NCI-H1694 treated with DMSO at 0.1 percent for 48 hours (cell line): ENCODE measurements at regions not wholly inside any gene's neighbourhood (a gene's known extent, or its start where the extent isn't known, plus 50 kb on each side); places are given as distances from the start of the nearest gene placed in this dataset.
"Not testable (repeated sequence)": the region's sequence is repeated elsewhere in the genome, so short reads cannot be mapped to it uniquely, and the experiment has no call there.

Experiments used
- DNase-seq: peaks from one replicate; lab custom pipeline; 2025; lab: John Stamatoyannopoulos, UW

DNA sequence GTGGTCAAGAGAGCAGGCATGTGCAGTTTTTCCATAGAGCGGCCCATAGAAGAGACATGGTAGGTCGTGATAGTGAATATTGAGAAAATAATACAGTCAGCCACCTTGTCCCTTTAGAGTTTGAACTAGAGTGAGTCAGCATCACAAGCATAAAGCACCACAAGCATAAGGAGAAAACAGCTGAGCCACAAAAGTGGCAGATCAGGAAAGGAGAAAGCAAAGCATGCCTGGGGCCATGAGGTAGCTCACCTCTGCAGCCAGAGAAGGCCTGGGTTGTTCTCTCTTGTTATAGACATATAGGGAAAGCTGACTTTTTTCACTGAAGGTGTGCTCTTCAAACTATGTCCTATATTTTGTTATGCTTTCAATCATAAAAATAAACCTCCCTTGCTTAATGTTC, 879.0 kb downstream of the DSC3 start:
- DNase-seq = no peak

DNA sequence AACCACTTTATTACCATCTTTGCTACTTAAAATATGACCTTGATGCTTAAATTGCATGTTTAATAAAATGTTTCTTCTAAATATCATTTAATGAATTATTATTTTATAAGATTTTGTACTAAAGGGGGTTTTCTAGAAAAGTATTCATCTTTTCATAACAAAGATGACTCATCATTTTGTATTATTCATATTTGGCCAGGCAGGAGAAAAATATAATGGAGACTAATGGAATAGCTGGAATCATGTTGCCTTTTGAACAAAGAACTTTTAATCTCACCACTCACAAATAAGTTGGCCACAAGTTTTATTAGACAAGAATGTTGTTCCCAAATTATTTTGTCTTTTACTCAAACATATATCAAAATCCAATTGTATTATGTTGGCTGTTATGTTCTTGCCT, 882.4 kb downstream of the DSC3 start:
- DNase-seq = no peak

DNA sequence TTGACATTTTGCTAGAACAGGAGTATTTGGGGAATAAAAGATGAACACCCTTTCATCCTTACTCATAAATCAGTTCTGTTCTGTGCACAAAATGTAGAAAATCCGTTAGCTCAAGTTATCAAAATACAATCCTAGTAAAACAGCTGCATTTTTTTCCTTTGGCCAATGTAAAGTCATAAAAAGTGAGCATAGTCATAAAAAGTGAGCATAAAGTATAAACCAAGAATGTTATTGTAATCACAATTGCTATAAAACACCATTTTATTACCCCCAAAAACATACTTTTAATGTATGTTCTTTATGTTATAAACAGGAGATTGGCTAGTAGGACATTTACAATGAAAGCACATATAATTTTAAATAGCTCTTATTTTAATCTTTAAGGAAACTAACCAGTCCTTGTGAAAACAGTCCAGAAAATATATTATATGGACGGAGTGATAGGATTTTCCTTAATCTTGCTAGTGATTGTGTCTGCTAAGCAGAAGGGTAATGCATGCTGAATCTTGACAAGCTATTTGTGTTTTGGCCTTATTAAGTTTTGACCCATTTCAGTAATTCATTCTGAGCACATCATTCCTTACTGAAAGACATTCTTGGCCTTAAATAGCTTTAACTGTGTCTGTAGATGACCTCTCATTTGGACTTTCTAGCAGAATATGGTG, 891.8 kb downstream of the DSC3 start:
- DNase-seq = no peak

DNA sequence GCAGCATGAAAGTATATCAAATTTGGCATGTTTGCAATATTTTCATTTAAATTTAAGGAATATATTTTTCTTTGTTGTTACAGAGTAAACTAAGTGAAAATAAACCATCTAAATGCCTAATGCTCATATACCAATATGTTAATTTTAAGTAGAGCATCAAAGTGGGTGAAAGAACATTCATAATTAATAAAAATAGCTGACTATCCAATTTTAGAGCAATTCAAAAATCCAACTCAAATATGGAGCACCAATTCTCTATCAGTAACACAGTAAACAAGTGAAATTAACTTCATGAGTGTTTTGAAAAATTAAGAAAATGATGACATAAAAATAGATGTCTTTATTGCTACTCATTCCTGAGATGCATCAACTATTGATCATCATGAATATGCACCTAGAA, 893.0 kb downstream of the DSC3 start:
- no peak for DNase-seq

DNA sequence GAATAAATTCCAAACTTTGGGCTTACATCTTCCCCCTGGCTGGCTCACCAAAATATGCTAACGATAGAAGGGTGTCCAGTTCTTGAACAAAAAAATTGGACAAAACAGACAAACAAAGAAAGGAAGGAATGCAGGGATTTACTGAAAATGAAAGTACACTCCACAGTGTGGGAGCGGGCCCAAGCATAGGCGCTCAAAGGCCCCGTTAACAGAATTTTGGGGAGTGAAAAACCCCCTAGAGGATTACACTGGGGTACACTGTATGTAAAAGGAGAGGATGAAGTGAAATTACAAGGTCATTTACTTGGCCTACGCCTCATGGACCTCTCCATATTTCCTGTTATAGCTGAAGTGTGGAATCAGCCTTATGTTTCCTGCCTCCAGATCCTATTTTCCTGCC, 899.7 kb downstream of the DSC3 start:
- no peak for DNase-seq

DNA sequence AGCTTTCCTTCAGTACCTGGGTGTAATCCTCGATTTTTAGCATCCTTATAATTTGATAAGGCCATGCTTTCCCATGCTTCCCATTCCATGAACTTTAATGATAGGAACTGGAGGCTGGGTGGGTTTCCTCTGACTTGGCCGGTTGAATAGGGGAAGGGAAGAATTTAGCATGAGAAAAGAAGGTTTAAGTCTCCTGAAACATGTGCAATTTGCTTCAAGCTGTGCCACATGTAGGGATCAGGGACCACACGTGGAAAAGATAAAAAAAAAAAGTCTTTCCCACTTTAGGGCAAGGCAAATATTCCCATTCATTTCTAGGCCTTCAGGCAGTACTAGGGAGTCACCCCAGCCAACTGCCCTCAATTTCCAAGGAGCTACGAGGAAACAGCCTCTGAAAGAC, 900.3 kb downstream of the DSC3 start:
- DNase-seq = no peak

DNA sequence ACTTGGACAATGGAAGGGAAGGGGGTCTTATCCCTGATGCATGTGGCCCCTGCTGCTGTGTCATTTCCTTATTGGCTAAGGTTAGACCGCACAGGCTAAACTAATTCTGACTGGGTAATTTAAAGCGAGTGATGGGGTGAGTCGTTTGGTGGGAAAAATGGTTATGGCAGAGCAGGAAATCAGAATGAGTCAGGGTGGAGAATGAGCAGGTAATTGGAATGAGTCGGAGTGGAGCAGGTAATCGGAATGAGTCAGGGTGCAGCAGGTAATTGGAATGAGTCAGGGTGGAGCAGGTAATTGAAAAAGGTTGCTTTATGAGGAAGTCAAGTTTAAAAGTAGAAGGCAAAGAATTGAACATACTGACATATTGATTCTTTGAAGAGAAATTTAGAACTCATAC, 901.0 kb downstream of the DSC3 start:
- DNase-seq = not testable (repeated sequence)

DNA sequence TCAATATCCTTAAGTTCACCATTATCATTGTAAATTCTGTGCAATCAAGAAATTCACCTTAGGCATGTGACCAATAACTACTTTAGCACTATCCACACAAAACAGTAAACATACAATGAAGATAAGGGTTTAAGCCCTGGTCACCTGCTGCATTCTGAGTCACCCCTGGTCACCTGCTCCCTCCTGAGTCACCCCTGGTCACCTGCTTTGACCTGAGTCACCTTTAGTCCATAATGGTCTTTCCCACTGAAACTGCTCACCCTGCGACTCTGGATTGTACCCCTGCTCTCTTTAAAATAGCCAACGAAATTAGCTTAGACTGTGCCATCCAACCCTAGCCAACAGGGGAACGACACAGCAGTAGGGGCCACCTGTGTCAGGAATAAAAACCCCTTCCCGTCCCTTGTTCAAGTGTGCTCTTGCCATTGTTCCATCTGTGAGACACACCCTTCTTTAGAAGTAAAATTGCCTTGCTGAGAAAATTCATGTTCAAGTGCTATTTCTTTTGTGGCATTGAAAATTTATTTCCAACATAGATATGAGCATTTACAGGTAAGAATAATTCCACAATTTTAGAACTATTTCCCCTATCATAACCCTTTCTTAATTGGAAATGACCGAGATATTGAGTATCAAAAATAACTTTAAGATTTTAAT, 902.8 kb downstream of the DSC3 start:
- no peak for DNase-seq

DNA sequence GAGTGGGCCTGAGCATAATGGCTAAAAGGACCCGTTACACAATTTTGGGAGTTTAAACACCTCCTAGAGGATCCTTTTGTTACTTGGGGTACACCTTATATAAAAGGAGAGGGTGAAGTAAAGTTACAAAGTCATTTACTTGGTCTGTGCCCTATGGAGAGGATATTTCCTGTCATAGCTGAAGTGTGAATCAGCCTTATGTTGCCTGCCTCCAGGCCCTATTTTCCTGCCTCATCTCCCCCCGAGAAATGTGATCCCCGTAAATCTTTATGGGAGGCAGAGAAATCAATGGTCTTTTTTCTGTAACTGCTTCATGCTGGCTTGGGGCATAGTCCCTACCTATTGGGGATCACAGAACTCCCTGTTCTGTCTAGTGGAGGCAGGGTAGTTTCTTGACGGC, 906.6 kb downstream of the DSC3 start:
- no peak for DNase-seq

DNA sequence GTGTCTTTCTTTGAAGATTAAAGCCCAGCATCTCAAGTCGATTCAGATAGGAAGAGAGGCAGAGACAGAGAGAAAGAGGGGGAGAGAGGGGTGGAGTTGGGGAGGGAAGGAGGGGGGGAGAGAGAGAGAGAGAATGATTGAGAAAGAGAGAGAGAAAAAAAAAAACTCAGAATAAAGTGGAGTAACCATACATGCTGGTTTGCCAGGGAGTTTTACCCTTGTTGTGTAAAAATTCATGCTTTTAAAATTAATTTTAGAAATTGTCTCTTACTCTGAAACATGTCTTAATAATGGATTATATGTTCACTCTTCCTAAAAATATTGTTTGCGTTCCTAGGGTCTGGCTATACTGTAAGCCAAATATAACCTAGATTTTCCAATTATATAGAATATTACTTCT, 908.5 kb downstream of the DSC3 start:
- no peak for DNase-seq

DNA sequence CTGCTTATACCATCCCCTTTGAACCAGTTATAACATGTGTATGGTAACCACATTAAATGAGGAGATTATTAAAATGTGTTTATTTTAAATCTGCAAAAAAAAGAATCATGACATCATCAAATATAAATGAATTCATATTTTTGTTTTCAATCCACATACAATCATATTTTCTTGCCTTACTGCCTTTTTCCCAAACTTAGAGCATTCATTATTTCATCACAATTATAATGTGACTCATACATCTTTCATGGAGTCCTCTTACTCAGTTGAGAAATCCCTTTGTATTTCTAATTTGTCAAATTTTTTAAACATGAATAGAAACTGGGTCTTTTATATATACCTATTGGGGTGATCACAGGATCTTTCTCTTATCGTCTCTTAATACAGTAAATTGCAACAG, 909.6 kb downstream of the DSC3 start:
- no peak for DNase-seq

DNA sequence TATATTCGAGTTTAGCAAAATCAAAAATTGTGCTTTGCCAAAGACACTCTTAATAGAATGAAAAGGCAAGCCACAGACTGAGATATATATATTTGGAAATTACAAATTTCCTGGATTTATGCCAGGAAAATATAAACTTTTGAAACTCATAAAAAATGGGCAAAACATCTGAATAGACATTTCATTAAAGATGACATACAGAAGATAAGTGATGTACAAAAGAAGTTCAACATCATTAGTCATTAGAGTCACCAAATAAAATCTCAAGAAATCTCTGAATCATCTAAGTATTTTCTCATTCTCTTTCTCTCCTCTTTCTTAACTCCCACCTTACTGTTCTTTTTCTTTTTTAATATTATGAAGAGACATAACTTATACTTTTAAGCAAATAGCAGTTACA, 921.1 kb downstream of the DSC3 start:
- DNase-seq = no peak

DNA sequence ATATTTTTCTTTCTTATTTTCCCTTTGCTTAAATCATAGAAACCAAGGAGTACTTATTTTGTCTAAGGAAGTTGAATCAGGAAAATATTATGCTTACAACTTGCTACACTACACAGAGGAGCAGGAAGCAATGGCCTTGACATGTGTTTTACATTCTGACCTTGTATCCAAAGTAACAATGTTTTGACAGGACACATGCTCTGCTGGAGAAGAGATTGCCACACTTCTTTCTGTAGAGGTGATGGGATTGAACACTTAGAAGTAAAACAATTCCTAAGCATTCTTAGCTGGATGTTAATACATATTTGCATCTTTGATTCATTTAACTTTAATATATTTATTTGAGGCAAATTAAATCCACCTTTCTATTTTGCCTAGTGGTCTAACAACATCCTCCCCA, 929.1 kb downstream of the DSC3 start:
- DNase-seq = no peak

DNA sequence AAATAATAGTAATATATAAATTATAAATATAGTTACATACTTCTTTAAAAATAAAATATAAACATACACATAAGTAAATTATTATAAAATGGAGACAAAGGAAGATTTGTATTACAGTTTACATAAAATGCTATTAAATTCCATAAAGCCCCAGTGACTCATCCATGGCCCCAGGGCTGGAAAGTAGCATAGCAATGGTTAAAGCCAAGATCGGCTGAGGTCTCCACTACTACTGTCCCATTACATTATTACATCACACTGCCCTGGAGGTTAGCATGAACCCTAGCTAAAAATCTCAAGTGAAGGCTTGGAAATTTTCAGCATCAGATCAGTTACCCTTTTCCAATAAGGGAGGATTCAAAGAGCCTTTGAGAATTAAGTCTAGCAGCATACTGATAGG, 936.2 kb downstream of the DSC3 start:
- DNase-seq = no peak

DNA sequence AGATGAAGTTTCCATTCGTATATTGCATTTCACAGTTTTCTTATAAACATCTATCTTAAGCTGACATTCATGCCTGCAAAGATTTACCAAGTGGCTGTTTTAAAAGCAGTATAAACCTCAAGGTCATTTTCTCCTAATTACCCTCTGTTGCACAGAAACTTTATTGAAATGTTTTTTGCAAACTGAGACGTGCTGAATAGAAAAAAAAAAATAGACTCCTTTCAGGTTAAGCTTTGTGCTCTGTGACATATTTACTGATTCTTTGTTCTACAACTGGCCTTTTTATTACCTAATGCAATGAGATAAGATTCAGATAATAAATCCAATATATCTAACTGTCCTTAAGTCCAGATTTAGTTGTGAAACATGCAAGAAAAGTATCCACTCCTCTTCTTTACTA, 938.7 kb downstream of the DSC3 start:
- DNase-seq = no peak

DNA sequence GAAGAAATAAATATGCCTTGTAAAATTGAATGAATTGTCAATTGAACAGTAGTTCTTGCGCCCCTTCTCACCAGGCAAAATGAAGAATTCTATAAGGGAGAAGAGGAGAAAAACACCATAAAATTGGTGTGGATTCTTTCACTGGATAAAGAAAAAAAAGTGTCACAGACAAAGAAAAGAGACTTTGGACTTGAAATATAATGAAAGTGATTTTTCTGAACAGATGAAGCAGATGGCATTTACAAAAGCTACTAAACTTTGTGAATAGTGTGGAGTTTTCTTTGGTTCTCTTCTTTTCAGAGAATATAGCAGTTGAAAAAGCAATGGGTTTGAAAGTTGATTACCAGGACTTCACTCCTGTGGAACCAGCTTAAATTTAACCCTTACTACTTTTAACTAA, 945.7 kb downstream of the DSC3 start:
- DNase-seq = no peak

DNA sequence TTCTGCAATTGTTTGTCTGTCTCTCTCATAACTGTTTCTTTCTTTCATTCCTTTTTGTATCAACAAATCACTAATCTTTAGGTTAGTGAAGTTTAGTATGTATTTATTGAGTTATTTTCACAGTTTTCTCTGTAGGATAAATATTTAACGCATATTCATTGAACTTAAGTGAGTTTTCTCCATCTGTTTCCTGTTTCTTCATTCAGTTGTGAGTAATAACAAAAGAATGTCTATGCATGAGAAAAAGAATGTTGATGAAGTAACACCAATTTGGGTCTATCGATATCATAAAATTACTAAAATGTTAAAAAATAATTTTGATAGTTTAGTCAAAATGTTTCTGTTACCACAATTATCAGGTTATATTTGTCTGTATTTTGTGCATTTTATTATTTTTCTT, 948.0 kb downstream of the DSC3 start:
- DNase-seq = no peak

DNA sequence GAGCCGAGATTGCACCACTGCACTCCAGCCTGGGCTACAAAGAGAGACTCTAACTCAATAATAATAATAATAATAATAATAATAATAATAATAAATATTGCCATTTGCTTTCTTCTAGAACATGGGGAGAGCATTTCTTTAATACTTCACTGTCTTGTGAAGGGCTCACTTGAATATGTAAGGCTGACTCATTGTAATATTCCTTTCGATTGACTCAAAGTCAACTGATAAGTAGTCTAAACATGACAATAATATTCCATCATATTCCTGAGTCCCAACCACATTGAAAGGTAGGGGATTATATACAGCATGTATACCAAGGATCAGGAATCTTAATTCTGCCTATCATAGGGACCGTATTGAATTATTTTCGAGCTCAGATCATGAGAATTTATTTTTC, 949.2 kb downstream of the DSC3 start:
- DNase-seq = no peak

DNA sequence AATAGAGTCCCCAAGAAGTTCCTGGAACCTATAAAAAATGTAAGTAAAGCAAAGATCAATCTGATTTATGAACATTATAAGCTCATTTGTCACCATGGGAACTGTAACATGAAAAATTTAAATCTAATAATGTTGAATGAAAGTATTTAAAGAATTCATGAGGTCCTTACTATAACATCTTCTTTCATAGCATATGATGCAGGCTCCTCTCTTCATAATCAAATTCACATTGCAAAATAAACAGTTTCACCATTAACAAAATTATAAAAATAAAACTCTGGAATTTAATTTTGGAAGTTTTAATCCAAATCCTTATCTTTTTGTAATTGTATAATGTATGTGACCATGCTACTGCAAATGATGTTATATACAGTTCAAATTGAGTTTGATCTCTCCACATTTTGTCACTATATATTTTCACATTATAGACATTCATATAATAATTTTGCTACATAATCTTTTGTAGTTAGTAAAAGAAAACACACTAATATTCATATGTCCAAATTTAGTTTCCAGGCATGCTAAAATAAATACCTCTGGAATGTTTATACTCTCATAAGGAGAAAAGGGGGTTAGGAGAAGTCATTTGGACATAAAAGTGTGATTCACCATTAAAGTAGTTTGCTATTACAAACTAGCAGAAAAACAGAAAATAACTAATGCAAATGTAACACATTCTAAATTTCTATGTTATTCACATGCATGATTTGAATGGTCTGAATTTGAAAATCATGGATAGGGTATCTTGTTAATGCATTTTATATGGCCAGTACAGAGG, 954.1 kb downstream of the DSC3 start:
- no peak for DNase-seq

DNA sequence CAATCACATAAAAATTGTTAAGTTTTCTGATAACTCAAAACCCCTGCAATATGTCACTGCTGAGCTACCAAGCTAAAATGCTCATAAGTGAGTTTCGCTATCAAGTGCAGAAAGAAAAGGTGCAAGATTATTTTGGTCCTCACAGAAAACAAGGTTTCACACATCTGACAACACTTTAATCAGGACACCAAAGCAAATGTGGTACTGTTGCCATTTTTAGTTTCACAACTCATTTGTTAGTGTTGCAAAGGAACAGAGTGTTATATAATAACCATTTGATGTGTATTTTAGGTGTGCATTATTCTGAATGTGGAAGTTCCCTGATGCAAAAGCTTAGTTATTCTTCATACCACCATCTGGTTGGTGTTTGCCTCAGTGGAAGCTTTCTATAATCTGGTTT, 956.2 kb downstream of the DSC3 start:
- no peak for DNase-seq

DNA sequence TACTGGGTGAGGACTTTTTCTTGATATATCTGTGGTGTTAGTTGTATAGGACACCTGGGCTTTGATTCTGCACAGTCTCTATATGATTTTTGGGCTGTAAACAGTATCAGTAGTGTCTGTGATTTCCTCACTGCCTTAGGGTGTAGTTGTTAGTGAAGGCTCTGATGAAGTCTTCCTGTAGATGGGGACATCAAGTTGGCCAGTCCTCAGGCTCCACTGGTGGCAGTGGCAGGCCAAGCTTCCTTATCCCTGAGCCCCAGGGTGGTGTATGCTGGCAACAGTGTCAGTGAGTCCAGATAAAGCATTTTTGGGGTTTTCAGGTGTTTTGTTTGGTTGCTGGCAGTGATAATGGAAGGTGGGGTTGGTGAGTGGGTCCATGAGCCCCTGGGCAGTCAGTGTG, 961.4 kb downstream of the DSC3 start:
- DNase-seq = no peak

DNA sequence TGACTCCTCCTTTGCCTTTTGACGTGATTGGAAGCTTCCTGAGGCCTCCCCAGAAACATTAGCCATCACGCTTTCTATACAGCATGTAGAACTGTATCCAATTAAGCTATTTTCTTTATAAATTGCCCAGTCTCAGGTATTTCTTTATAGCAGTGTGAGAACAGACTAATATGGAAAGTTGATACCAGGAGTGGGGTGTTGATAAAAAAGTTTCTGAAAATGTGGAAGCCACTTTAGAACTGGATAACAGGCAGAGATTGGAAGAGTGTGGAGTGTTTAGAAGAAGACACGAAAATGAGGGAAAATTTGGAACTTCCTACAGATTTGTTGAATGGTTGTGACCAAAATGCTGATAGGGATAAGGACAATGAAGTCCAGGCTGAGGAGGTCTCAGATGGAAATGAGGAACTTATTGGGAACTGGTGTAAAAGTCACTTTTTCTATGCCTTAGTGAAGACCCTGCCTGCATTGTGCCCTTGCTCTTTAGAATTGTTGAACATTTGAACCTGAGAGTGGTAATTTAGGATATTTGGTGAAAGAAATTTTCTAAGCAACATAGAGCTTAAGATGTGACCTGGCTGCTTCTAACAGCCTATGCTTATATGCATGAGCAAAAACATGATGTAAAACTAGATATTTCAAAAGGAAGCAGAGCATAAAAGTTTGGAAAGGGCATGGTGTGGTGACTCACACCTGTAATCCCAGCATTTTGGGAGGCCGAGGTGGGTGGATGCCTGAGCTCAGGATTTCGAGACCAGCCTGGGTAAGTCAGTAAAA, 969.7 kb downstream of the DSC3 start:
- DNase-seq = no peak

DNA sequence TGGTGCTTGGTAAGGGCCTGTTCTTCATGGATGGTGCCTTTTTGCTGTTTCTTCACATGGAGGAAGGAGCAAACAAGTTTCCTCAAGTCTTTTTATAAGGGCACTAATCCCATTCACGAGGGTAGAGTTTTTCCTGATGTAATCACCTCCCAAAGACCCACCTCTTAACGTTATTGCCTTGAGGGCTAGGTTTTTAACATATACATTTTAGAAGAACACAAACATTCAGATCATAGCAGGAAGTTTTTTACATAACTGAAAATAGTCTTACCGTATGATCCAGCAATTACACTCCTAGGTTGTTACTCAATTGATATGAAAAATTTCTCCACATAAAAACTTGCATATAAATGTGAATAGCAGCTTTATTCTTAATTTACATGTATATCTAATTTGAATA, 976.3 kb downstream of the DSC3 start:
- no peak for DNase-seq
